ENCODE measurements at regions not wholly inside any gene's neighbourhood (a gene's known extent, or its start where the extent isn't known, plus 50 kb on each side); places are given as distances from the start of the nearest gene placed in this dataset.
A peak's percentile ranks its signal among the peaks of the same experiment; 100 is the strongest.

DNA sequence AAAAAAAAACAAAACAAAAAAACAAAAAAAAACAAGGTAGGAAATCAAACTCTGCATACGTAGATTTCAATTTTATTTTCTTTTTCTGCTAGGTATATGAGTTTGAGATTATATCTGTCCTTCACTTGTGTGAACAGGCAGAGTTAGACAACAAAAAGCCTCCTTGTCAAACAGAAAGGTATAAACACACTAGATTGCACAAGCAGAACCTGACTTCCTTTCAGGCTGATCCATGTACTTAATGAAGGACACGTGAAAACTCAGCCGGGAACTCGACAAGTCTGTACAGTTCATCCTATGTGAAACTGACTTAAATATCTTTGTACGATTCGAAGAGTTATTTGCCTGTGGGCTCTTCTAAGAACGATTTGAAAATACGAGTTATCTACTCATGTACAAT, 254.1 kb downstream of the ARL4A start:
- no peak for DNase-seq (ENCODE audit: low spot score)

DNA sequence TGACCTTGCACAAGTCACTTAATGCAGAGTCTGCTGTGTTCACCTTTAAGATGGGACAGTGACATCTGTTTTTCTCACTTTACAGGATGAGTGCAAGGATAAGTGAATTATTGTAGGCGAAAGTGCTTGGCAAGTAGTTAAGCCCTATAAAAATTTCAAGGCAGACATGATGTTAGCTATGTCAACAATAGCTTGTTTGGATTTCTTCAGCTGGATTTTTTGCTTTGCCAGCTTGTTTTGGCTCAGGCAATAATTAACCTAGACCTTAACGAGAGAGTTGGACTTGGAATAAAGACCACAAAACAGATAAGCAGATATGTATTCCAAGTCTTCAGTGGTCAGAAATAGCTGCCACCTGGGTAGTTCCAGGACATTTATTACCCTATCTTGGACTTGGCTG, 255.2 kb downstream of the ARL4A start:
- no peak for DNase-seq (ENCODE audit: low spot score)

DNA sequence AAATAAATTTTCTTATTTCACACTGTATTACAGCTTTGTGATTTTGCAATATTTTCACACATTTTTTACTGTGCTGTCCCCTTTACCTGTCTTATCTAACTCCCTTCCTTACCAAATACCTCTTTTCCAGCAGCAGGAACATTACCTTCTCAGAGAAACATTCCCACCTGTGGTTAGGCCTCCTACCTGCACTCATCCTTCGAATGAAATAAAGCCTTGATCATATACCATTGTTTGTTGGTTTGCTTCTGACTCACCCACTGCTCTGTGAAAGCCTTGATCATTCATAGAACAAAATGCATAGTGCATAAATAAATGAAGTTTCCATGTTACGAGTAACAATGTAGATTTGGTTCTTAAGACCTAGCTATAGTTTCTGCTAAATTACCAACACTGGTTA, 256.3 kb downstream of the ARL4A start:
- DNase-seq (ENCODE audit: low spot score), result no peak

DNA sequence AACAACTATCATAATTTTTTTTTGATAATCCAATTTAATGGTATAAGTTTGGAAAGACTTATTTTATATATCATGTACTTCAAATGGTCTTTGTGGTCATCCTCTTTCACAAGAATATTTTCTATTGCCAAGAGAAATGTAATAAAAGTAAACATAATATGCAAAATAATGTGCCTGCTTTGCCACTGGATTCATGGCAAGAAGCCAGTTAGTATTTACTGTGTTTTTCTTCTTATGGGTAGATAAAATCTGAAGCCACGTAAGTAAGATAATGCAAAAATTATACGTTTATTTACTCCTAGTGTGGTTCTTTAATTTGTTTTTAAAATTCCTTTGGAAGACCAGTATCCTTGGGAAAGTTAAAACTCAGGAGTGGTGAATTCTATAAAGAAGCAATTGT, 258.5 kb downstream of the ARL4A start:
- no peak for DNase-seq (ENCODE audit: low spot score)

DNA sequence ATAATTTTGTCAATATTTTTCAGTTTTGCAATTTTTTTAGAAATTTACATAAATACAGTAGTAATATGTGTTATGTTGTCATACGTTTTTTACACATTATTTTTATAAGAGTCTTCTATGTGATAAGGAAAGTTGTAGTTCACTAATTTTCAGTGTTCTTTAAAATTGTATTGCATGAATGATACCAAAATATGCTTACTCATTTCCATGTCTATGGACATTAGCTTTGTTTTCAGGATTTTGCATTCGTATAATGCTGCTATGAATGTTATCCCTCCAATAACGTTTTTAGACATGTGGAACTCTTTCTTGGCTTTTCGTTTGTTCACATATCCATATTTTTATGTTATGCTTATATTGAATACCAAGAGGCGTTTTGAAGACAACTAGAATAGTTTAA, 260.0 kb downstream of the ARL4A start:
- no peak for DNase-seq (ENCODE audit: low spot score)

DNA sequence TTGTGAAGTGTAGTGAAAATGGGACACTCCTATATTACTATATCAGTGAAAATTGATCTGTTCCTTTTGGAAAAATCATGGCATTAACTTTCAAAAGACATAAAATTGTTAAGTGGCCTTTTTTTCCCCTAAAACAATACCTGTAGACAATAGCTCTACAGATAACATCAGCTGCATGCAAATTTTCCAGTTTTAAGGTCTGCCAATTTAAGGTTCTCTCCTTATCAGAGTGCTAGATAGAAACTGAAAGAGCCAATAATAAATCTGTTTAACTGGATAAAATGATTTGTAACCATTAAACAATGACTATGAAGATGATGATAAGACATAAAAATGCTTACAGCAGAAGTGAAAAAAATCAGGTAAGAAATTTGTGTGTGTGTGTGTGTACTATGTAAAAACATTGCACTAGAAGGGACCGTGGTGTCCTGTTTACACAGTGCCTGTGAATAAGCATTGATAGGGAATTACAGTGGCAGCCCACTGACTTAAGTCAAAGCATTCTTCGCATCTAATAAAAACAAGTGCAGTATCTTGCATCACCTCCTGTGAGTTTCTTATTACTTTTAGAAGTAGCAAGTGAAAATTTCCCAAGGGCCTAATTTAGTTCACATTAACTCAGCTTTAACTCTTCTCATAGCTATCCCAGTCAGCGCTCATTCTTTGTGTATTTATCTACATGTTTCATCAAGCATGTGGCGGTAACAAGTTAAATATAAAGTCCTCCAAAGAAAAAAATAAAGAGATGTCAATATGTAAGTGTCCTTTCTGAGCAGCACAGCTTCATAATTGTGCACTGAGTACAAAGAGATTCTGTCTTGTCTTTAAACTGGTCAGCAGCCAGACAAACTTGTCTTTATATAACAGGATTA, 261.9 kb downstream of the ARL4A start:
- DNase-seq (ENCODE audit: low spot score), result peak; percentile 59

DNA sequence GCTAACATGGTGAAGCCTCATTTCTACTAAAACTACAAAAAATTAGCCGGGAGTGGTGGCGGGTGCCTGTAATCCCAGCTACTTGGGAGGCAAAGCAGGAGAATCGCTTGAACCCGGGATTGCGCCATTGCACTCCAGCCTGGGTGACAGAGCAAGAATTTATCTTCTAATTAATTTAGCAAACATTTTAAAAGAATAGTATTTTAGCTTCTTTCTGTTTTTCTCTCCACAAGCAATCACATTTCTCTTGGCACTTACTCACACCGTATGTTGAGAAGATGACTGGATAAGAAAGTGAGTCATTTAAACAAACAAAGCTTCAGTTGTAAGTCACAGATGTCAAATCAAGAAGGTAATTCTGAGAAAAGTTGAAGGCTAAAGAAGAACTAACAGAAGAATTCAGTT, 264.0 kb downstream of the ARL4A start:
- no peak for DNase-seq (ENCODE audit: low spot score)

DNA sequence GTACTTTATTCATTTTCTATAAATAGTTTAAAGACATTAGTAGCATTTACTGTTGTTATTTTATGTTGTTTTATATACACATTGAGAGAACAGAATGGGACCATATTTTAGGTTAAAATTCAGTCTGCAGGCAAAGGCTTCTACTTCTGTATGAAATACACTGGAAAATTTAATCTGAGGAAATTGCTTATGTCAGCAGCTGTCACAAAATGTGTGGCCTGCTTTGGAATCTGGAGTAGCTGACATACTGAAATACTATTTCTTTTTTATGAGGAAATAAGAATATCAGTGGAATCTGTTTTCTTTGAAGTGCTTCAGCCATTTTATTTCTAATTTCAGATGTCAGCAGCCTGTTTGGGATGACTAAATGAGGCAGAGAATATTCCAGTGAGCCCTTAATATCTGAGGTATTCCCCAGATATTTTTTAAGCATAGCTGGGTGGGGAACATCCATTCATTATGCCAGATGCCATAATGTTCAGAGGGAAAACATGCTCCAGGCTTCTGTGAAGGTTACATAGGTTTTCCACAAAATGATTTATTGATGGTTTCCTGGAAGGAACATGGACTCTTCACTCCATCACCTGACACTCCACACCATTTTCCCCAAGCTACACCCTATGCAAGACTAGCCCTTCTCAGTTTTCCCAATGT, 267.1 kb downstream of the ARL4A start:
- no peak for DNase-seq (ENCODE audit: low spot score)

DNA sequence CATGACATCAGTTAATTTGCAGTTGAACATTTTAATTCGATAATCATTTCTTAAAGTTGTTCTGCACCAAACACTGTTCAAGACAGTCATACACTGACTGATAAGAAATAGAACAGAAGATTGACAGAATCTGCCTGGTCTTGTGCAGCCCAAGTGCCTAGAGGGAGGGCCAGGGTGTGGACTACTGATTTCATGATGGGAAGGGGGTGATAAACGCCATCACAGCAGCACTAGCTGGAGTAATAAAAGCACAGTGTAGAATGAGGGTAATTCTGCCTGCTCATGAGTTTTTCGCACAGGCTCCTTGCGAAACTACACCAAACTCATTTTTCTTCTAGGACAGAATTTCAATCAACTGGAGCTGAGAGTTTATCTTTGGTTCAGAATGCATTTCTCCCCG, 270.1 kb downstream of the ARL4A start:
- DNase-seq (ENCODE audit: low spot score), result no peak

DNA sequence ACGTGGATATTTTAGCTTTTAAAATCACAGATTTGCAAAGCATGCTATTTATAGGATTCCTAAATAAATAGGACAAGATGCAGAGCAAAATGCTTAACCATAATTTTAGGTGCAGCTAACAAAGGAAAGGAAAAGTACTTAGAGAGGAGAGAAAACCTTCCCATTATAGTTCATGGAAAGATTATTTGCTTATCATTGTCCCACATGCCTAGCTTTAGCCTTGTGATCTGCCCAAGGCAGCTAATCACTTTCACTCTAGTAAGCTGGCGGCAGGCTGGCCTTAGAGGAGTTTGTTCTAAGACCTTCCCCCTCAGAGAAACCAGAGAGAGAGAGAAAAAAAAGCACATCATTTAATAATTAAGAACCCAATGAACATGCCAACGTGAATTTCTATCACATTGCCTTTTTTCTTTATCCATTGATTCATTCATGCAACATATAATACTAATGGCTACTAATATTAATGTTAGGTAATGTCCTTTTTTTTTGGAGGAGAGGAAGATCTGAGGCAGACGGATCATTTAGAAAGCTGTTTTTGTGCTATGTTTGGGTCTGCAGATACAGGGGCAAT, 274.6 kb downstream of the ARL4A start:
- no peak for DNase-seq (ENCODE audit: low spot score)

DNA sequence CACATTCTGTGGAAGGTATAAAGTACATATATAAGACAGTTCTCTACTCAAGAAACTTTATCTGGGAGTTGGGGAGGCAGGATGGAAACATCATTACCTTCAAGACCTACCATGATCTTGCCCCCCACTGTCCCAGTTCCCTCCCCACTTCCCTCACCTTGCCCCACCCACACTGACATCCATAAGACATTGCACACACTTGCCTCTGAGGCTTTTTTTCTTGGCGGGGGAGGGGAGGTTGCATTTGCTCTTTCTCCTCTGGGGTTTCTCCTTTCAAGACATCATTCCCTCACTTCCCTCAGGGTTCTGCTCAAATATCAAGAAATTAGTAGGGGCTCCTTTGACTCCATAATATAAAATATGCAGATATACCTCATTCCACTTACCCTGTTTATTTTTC, 276.0 kb downstream of the ARL4A start:
- no peak for DNase-seq (ENCODE audit: low spot score)

DNA sequence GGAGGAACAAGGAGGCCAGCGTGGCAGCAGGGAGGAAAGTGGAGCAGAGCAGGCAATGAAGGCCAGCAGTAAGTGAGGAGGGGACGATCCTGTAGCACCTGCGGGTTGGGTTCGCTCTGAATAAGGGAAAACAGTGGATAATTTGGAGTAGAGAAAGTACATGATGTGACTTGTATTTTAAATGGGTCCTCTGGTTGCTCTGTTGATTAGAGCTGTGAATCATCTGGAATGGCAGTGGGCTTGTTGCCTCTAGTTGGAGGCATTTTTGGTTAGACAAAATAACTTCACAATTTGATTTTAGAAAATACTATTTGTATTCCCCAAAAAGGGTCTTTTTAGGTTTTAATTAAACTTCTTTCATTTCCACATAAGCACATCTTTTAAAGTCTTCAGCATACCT, 277.4 kb downstream of the ARL4A start:
- no peak for DNase-seq (ENCODE audit: low spot score)

DNA sequence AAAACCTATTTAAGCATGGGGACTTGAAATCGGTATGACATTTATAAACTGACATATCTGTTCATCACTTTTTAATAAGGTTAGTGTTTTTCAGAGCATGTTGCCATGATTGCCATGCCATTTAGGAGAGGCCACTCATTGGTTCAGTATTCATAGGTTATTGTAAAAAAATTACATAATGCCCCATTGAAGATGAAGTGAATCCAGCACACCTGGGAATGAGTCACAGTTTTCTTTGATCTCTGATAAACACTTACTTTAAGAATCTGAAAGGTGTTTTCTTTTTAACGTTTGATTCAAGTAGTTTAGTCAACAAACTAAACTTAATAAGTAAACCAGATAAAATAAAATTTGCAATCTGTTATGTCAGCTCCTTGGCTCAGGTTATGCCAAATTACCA, 278.3 kb downstream of the ARL4A start:
- DNase-seq (ENCODE audit: low spot score), result no peak

DNA sequence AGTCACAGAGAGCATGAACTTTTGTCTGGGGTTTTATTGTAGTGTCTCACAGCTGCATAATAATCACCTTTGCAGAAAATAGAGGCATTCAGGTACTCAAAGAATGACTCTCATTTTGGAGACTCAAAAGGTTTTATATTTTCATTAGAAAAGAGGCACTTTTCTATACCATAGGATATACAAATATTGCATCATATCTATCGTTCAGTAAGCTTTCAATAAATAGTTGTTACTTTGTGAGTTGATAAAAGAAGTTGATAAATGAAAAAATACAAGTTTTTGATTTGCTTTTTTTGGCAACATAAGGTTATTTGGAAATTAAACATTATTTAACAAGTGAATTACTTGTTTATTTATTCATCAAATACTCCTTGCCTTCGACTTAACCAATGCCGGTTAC, 279.9 kb downstream of the ARL4A start:
- DNase-seq (ENCODE audit: low spot score), result no peak

DNA sequence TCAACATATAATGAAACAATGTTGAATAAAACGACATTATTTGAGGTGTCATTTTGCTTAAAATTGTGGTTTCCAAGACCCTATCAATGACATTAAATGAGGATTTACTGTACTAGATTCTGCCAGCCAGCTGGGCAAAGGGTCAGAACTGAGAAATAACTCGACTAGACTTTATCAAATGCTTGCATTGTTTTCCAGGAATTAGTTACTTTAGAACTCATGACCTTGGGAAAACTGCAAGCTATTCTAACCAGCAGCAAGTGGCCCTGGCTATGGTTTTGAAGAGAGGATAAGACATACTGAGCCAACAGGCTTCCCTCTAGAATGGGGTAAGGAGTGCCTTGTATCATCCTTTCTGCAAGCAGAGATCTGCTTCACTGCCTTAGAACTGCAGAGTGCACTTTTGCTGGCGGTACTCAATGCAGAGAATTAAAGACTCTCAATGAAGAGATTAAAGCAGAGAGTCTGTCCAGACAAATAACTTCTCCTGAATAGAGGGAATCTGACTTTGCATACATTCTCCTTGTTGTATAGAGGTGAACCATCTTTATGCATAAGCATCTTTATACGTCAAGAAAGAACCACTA, 281.5 kb downstream of the ARL4A start:
- no peak for DNase-seq (ENCODE audit: low spot score)

DNA sequence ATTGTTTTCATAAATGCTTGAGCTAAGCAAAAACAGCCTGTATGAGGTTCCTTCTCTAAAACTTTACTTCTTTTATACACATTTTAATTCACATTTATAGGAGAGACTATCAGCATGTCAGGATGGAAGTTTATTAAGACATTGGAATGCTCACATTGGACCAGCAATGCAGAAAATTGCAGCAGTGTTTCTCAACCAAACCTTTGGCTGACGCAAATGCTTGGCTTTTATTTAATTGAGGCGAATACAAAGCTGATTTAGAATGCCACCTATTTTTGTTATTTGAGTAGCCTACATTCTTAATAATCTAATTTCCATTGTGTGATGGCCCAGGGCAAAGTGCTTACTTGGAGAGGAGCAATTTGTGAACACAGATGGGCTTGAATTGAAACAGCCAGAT, 283.2 kb downstream of the ARL4A start:
- no peak for DNase-seq (ENCODE audit: low spot score)

DNA sequence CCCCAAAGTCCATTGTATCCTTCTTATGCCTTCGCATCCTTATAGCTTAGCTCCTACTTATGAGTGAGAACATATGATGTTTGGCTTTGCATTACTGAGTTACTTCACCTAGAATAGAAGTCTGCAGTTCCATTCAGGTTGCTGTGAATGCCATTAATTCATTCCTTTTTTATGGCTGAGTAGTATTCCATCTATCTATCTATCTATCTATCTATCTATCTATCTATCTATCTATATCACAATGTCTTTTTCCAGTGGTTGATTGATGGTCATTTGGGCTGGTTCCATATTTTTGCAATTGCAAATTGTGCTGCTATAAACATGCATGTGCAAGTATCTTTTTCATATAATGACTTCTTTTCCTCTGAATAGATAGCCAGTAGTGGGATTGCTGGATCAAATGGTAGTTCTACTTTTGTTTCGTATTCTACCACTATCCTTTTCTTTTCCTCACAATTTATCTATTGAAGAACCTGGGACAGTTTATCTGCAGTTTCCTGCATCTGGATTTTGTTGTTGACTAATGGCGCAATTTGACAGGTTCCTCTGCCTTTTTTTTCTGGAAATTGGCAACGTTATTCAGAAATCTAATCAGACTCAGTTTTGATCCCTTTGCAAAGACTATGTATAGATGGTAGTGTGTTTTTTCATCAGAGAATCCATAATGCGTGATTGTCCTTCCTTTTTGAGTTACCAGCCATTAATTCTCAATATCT, 287.2 kb downstream of the ARL4A start:
- DNase-seq (ENCODE audit: low spot score), result no peak

DNA sequence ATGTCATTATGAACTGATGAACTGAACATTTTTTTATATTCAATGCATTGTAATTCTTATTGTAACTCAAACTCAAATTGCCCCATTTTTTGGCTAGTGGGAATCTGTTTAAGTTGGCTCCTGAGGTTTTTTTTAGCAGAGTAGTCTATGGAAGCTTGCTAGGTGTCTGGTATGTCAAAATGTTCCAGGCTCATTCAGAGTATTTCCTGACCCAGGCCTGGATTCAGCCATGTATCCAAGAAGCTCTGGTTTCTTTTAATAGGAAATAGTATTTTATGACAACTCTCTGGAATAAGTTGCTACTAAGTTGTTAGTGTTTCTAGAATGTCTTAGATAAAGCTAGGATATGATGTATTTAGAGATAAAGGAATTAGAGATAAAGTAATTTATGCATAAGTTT, 288.0 kb downstream of the ARL4A start:
- DNase-seq (ENCODE audit: low spot score), result no peak

DNA sequence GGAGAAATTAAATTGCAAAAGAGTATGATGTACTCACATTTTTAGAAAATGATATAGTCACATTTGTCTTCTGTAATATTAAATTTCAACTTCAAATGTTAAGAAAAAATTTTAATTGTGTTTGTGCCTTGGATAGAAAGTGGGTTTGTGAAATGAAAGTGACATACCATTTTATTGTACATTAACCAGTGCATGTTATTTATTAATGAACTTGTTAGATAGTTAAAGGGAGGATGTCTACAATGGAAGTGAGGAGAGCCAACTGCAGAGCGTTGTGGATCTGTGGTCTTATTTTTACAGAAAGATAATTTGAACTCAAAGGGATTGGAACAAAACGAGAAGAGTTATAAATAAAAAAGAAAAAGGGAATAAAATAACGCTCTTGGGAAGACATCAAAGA, 291.7 kb downstream of the ARL4A start:
- DNase-seq (ENCODE audit: low spot score), result no peak

DNA sequence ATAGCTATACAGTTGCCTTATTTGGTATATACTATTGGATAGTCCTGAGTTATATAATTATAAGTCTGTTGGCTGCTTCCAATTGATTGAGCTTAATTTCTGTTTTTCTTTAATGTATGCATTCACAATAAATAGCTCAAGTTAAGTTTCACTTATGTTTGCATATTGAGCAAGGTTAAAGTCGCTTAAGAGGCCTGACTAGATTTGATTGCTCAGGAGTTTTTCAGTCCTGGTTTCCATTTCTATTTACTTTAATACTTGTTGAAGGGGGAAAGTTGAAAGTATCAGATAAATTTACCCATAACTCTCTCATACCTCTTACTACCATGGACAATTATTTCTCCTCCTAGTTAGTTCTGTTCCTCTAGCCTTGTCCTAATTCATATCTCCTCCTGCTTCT, 294.7 kb downstream of the ARL4A start:
- no peak for DNase-seq (ENCODE audit: low spot score)

DNA sequence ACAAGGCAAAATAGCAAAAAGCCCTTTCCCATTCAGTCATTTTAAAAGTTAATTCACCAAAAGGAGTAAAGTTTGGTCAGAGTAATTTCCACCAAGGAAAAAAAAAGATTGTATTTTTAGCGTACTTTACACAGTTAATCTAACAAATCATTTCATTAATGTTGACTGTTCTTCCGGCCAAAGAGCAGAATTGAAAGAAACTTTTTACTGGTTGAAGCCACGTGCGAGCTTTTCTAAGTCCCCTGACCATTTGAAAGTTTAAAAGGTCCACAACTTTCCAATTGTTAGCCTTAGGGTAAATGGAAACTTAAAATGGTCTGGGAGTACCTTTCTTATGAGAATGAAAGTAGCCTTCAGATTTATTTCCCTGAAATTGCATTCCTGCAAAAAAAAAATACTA, 296.7 kb downstream of the ARL4A start:
- DNase-seq (ENCODE audit: low spot score), result no peak

DNA sequence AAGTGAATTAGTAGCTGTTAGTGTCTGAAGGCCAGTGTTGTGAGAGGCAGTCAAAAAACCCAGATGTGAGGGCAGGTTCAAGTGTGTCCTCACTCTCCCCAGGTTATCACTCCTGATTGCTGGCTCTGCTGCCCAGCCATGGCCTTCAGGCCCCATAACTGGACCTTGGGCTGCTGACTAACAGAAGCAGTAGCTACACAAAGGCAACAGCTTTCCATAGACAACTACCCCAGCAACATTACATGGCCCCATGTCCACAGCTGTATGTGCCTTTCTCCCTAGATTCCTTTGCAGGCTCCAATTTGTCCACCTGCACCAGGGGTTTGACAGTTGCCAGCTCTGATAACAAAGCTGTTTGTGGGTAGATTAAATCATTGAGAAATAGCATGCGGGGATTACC, 297.8 kb downstream of the ARL4A start:
- no peak for DNase-seq (ENCODE audit: low spot score)
